HG03280 (cell line): ENCODE measurements at regions not wholly inside any gene's neighbourhood (a gene's known extent, or its start where the extent isn't known, plus 50 kb on each side); places are given as distances from the start of the nearest gene placed in this dataset.

Experiments used
- ATAC-seq: cut with Tn5 transposase; IDR thresholded peaks from one replicate; pipeline ENCODE4 v1.9.1; 2021; ENCODE audit warnings: mild to moderate bottlenecking, moderate library complexity; ENCODE audit not compliant: unreplicated experiment

DNA sequence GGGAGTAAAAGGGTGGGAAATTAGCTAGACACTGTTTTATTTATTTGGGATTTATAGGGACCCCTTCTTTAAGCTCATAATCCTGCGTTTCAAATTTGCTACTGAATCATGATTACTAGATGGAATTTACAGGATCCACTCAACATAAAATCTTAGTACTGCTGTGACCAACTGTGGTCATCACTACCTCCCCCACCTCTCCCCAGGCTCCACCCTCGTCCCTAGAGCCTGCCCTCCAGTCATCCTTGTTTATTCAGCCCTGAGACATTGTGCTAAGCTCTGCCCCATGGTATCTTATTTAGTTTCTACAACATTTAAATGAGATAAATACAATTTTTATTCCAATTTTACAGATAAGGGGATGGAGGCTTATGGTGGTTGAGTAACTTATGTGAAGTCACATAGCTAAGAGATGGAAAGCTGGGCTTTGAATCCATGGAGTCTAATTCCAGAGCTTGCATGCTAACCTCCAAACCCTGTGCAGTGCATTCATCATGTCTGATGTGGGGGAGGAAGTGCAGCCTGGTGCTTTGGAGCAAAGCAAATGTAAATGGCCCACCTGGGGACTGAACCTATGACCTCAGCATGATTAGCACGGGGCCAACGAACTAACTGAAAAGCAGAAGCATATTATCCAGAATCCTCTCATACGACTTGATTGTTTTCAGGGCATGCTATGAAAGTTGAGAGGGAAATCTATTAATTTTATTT lies 502.4 kb downstream of the TMEM182 start:
- ATAC-seq: no peak

GRCh38 chr2:103265521-103265920 lies 503.7 kb downstream of the TMEM182 start:
- no peak for ATAC-seq

- ATAC-seq: no peak
Observed at GRCh38 chr2:103268841-103269498, 507.1 kb downstream of the TMEM182 start.

DNA sequence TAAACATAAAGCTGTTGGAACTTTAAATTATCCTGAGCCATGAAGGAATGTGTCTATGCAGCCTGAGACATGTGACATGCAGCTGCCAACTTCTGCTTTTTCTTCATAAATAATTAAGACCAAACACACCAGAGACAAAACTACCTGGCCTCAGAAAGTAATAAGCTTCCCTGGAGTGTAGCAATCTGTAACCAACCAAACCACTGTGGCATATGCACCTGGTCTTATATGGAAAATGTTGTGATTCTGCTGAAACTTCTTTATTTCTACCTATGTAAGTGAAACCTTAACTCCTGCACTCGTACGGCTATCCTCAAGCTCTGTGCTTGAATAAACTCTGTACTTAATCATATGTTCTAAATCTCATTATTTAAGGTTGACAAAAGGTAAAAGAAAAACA lies 515.0 kb downstream of the TMEM182 start:
- ATAC-seq: no peak

DNA sequence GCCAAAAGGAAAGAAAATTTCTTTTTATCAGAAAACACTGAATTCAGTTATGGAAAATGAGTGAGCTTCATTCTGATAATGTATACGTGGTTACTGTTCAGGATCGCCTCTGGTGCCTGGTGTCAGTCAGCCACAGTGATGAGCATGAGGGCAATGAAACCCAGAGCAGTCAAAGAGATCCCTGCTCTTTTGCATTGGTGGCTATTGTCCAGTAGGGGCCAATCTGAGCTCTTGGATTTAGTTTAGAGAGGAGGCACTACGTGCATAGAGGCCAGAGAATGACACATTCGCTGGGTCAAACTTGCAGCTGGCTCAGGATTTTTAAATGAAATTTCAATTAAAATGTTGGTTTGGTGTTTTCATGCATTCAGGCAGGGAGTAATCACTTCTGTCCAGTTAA lies 522.9 kb downstream of the TMEM182 start:
- ATAC-seq: no peak

GRCh38 chr2:103285354-103285753 lies 523.5 kb downstream of the TMEM182 start:
- no peak for ATAC-seq

DNA sequence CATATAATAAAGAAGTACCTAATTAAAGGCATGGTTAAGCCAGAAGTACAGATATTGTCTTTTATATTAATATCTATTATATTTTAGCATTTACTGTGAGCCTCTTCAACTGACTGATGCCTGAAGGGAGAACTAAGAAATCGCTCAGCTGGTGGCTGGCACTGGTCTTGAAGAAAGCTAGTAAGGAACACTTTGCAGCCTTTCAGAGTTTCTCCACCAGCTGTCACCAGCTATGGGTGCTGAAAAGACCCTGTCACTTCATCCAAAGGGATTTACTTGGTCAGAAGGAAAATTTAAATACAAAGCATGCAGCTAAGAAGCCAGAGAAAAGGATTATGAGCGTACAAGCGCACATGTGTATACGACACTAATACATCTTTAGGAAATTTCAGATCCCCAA lies 525.9 kb downstream of the TMEM182 start:
- no peak for ATAC-seq

- no peak for ATAC-seq
Observed at GRCh38 chr2:103288696-103289095, 526.9 kb downstream of the TMEM182 start.

DNA sequence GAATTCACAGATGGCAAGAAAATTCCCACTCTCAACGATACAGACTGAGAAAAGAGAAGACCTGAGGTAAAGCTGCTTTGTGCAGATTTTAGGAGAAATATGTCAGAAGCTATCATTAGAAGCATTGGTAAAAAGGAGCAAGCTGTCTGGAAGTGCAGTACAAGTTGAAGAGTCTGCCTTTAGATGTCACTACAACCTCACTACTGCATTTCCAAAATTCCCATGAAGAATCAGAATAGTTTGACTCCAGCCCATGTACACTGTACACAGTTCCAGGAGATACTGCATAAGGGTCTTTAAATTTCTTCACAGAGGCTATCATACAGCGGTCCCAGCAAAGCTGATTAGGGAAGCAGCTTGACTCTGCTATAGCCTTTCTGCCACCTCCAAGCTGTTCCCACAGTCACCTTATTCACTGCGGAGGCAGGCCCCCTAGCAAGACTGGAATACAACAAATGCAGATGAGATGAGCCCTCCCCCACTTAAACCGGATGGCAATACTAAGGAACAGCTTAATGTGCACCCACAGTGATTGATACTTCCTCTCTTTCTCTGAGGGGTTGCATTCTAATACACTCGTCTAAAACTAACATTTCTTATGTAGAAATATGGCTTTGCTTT lies 527.4 kb downstream of the TMEM182 start:
- ATAC-seq: no peak

DNA sequence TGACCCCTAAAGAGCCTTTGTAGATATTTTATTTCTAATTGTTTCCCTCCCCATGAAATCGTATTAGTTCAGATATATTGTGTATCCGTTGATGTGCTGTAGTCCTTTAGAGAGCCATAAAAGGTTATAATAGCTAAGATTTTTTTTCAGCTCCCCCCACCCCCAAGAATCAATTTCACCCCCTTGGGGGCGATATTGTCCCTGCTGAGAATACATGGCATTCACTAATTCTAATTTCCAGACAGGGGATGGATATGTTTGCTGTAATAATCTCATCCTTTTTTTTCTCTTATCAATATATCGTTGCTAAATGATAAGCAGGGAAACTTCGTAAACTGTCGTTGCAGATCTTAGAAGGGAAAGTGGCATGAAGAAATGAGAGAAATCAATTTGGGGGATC lies 530.7 kb downstream of the TMEM182 start:
- ATAC-seq: no peak

GRCh38 chr2:103293067-103293741 lies 531.4 kb downstream of the TMEM182 start:
- ATAC-seq: no peak

DNA sequence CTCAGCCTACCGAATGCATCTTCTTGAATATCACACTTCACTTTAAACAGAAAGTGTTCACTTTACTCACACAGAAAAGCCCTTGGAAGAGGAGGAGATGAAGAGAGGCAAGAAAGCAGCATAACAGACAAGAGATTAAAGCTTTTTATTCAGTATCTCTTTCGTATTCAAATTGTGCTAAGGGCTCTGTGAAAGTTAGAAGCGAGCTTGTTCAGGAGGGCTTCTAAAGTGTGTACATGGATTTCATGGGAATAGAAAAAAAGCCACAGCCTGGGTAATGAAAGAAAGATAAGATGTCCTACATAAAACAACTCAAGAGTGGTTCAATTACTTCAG lies 531.9 kb downstream of the TMEM182 start:
- no peak for ATAC-seq

DNA sequence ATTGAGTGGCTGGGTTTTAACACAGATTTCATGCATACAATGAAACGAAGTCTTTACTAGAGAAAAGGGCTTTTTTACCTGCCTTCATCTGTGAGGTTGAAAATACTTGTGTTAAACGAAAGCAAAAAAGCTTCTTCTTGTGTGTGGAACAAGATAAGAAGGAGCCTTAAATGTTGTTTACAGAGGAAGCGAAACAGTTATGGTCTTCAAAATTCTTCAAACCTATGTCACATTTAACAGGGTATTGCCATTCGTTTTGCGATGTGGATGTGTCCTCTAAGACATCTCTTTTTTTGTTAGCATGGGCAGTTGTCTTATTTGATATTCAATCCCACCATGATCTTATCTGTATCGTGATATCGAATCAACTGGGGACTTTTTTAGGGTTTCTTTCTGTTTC lies 532.6 kb downstream of the TMEM182 start:
- no peak for ATAC-seq

DNA sequence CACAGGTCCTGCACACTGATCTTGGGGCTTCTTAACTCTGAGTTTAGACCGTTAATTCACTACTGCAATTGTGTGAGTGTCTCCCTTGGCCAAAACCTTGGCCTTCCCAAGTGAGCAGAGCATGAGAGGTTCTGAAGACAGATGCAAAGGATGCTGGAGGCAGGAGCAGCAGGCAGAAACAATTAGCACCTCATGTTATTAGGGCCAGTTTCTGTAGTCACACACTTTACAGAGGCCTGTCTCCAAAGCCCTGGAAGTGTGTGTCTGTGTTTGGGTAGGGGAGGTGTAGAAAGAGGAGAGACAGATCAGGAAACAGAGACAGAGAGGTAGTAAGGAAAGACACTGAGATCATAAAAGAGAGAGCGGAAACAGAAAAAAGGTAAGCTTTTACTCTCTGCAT lies 533.8 kb downstream of the TMEM182 start:
- ATAC-seq: no peak

GRCh38 chr2:103324671-103325070 lies 562.8 kb downstream of the TMEM182 start:
- ATAC-seq: no peak

GRCh38 chr2:103327386-103327785 lies 565.6 kb downstream of the TMEM182 start:
- ATAC-seq: no peak

DNA sequence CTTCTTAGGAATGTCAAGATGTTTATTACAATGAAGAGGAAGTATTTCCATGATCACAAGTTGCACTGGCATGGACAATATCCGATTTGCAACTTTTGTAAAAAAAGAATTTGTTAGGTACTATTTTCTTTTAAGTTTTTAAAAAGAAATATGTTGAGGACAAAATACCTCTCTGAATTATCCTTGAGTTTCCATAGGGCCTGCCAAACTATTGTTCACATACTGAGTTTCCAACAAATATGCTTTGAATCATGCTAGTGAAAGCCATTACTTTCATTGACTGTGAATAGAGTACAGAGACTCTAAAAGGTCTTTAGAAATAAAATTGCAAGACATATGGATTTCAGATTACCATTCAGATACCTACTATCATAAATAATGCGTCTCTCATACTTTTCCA lies 566.1 kb downstream of the TMEM182 start:
- ATAC-seq: no peak

- no peak for ATAC-seq
Observed at GRCh38 chr2:103335403-103335802, 573.6 kb downstream of the TMEM182 start.

GRCh38 chr2:103338819-103339218 lies 577.0 kb downstream of the TMEM182 start:
- no peak for ATAC-seq

DNA sequence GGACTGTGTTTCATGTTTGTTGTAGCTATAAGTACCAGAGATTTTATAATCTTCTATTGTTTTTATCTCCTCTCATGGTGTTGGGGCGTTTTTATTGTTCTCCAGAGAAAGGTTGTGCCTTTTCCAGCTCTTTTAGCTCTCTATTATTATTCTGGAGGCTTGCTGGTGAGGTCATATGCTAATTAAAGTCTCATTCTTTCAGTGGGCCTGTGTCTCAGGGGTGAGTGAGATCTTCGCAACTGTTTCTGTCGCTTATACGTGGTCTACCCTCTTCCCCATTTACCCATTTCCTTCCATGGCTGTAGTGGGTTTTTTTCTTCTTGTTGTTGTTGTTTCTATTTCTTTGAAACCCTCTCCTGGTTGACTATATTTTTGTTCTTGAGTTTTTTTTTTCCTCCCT lies 584.9 kb downstream of the TMEM182 start:
- no peak for ATAC-seq

- no peak for ATAC-seq
Observed at GRCh38 chr2:103353774-103354173, 591.9 kb downstream of the TMEM182 start.

DNA sequence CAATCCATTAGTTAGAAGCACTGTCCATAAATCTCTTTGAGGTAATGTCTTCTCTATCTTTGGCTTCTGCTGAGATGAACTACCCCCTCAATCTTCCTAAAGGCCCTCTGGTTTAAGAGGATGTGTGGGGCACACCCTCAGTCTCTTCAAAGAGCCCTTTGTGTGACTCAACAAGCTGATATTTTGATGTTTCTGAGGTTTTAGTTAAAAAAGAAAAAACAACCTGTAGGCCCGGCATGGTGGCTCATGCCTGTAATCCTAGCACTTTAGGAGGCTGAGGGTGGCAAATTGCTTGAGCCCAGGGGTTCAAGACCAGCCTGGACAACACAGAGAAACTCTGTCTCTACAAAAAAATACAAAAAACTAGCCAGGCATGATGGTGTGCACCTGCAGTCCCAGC lies 593.5 kb downstream of the TMEM182 start:
- no peak for ATAC-seq
